IMR-90 (cell line): ENCODE measurements at regions not wholly inside any gene's neighbourhood (a gene's known extent, or its start where the extent isn't known, plus 50 kb on each side); places are given as distances from the start of the nearest gene placed in this dataset.

Experiments used
- ATAC-seq: fragments of 200-7000 bp; cut with Tn5 transposase; 2 replicates; pipeline ENCODE4 v1.9.1; 2020; ENCODE audit warnings: low read depth, mild to moderate bottlenecking, moderate library complexity
- BruUV-seq: library from RNA; stranded (reverse); fragments of 400-500 nt; replicated peaks from 2 replicates; lab custom pipeline; 2021; lab: Mats Ljungman, UMichigan
- CTCF ChIA-PET: fragments of 300-600 bp; formaldehyde crosslinking; extraction: SDS; loops from one replicate; lab custom pipeline; 2021; ENCODE audit warnings: antibody characterized with exemption; lab: Yijun Ruan, JAX
- POLR2A ChIA-PET: fragments of 300-600 bp; sonication (Branson Sonifier 250); formaldehyde crosslinking; loops from one replicate; lab custom pipeline; 2022; ENCODE audit warnings: antibody characterized with exemption; ENCODE audit not compliant: unreplicated experiment; lab: Charles Lee
- DNase-seq: peaks from one replicate; pipeline ENCODE4 v3.0.0; 2013
- H2AFZ ChIP-seq: replicated peaks from 2 replicates; pipeline ENCODE3; 2013; ENCODE audit warnings: low read length, mild to moderate bottlenecking; ENCODE audit not compliant: poor library complexity
- H2AK5ac ChIP-seq: 2 replicates; pipeline ENCODE4 v1.6.1; 2013; ENCODE audit warnings: low read depth, low read length, inconsistent platforms
- H2AK9ac ChIP-seq: replicated peaks from 2 replicates; pipeline ENCODE3; 2013; ENCODE audit warnings: mild to moderate bottlenecking, low read depth, low read length, moderate library complexity; ENCODE audit not compliant: poor library complexity
- H2BK120ac ChIP-seq: 2 replicates; pipeline ENCODE4 v1.6.1; 2013; ENCODE audit warnings: low read depth, low read length, inconsistent platforms
- H2BK15ac ChIP-seq: 3 replicates; pipeline ENCODE4 v1.6.1; 2013; ENCODE audit warnings: low read depth, low read length, inconsistent platforms
- H2BK20ac ChIP-seq: 2 replicates; pipeline ENCODE4 v1.6.1; 2013; ENCODE audit warnings: low read depth, mild to moderate bottlenecking, inconsistent platforms, low read length, moderate library complexity
- H2BK5ac ChIP-seq: 2 replicates; pipeline ENCODE4 v1.6.1; 2013; ENCODE audit warnings: mild to moderate bottlenecking, low read depth, low read length, inconsistent platforms; ENCODE audit not compliant: poor library complexity, severe bottlenecking
- H3K14ac ChIP-seq: replicated peaks from 2 replicates; pipeline ENCODE4 v1.6.1; 2013; ENCODE audit warnings: low read depth, low read length, inconsistent platforms
- H3K18ac ChIP-seq: 2 replicates; pipeline ENCODE4 v1.6.1; 2013; ENCODE audit warnings: low read depth, low read length, control low read depth
- H3K23ac ChIP-seq: 2 replicates; pipeline ENCODE4 v1.6.1; 2013; ENCODE audit warnings: low read depth, low read length, inconsistent platforms
- H3K27ac ChIP-seq: 2 replicates; pipeline ENCODE4 v1.5.1; 2013; ENCODE audit warnings: mild to moderate bottlenecking, control low read depth, low read length; ENCODE audit not compliant: insufficient read depth
- H3K27me3 ChIP-seq: 2 replicates; pipeline ENCODE4 v1.6.1; 2013; ENCODE audit warnings: low read length; ENCODE audit not compliant: control insufficient read depth, insufficient read depth
- H3K36me3 ChIP-seq: 2 replicates; pipeline ENCODE4 v1.6.1; 2013; ENCODE audit warnings: low read length, mixed read lengths; ENCODE audit not compliant: control insufficient read depth, insufficient read depth
- H3K4ac ChIP-seq: 2 replicates; pipeline ENCODE4 v1.6.1; 2013; ENCODE audit warnings: low read depth, low read length, inconsistent platforms
- H3K4me1 ChIP-seq: 2 replicates; pipeline ENCODE4 v1.6.1; 2013; ENCODE audit warnings: low read length, mixed read lengths; ENCODE audit not compliant: control insufficient read depth, insufficient read depth
- H3K4me2 ChIP-seq: 2 replicates; pipeline ENCODE4 v1.6.1; 2013; ENCODE audit warnings: low read depth, mild to moderate bottlenecking, control low read depth, low read length, moderate library complexity
- H3K4me3 ChIP-seq: 2 replicates; pipeline ENCODE4 v1.5.1; 2013; ENCODE audit warnings: low read depth, mild to moderate bottlenecking, control low read depth, low read length, moderate library complexity; ENCODE audit not compliant: insufficient read depth
- H3K56ac ChIP-seq: 2 replicates; pipeline ENCODE4 v1.6.1; 2013; ENCODE audit warnings: low read length, inconsistent platforms; ENCODE audit not compliant: insufficient read depth; ENCODE audit errors: extremely low read depth
- H3K79me1 ChIP-seq, 2 experiments: 2 replicates each; pipeline ENCODE4 v1.6.1; 2013; ENCODE audit warnings: low read length in 2 of 2, inconsistent platforms in 1 of 2, low read depth in 1 of 2
- H3K9ac ChIP-seq: 2 replicates; pipeline ENCODE4 v1.6.1; 2013; ENCODE audit warnings: low read depth, low read length, control low read depth
- H3K9me1 ChIP-seq: 2 replicates; pipeline ENCODE4 v1.6.1; 2013; ENCODE audit warnings: low read length, inconsistent platforms; ENCODE audit not compliant: insufficient read depth
- H3K9me3 ChIP-seq: 2 replicates; pipeline ENCODE4 v1.6.1; 2013; ENCODE audit warnings: low read length; ENCODE audit not compliant: control insufficient read depth, insufficient read depth
- H4K20me1 ChIP-seq: 2 replicates; pipeline ENCODE4 v1.6.1; 2013; ENCODE audit warnings: low read length, inconsistent platforms; ENCODE audit not compliant: insufficient read depth
- H4K5ac ChIP-seq: 2 replicates; pipeline ENCODE4 v1.6.1; 2013; ENCODE audit warnings: mild to moderate bottlenecking, low read depth, low read length, control low read depth
- H4K8ac ChIP-seq, 2 experiments: 2 replicates each; pipeline ENCODE4 v1.6.1; 2013; ENCODE audit warnings: low read depth in 2 of 2, low read length in 2 of 2, control low read depth in 1 of 2, inconsistent platforms in 1 of 2
- H4K91ac ChIP-seq: 2 replicates; pipeline ENCODE4 v1.6.1; 2013; ENCODE audit warnings: low read depth, low read length, inconsistent platforms; ENCODE audit not compliant: insufficient read depth
- BHLHE40 ChIP-seq: fragments of 150-350 bp; IDR thresholded peaks from 2 replicates; pipeline ENCODE4 v1.6.1; 2016; ENCODE audit warnings: mild to moderate bottlenecking, low read depth, low read length
- ELK1 ChIP-seq: fragments of 150-350 bp; IDR thresholded peaks from 2 replicates; pipeline ENCODE4 v1.6.1; 2016; ENCODE audit warnings: low read depth, mild to moderate bottlenecking, low read length, moderate library complexity, borderline replicate concordance
- WGBS, 2 experiments: methylation state at CpG; one replicate each; pipeline versions ENCODE4 v1.1.5 to v1.1.7; 2013; ENCODE audit warnings: missing lambda C conversion rate in 2 of 2; ENCODE audit not compliant: insufficient read length in 1 of 2; ENCODE audit errors: extremely low coverage in 2 of 2; 5-methylcytosine and 5-hydroxymethylcytosine counted together
- dilution Hi-C: fragments of 300-500 bp; cut with HindIII; formaldehyde crosslinking; loops from one replicate; pipeline ENCODE4 v1.14.3; 2018; ENCODE audit warnings: low sequenced_read_pairs; ENCODE audit not compliant: unreplicated experiment
- in situ Hi-C: fragments of 300-500 bp; cut with MboI; formaldehyde crosslinking; loops from 3 replicates; pipeline ENCODE4 v1.14.3; 2019; ENCODE audit warnings: low sequenced_read_pairs, inconsistent platforms, mixed read lengths
- intact Hi-C: fragments of 100-400 bp; cut with micrococcal nuclease; formaldehyde crosslinking; loops from 2 replicates; pipeline ENCODE4 v1.10.0; 2022

DNA sequence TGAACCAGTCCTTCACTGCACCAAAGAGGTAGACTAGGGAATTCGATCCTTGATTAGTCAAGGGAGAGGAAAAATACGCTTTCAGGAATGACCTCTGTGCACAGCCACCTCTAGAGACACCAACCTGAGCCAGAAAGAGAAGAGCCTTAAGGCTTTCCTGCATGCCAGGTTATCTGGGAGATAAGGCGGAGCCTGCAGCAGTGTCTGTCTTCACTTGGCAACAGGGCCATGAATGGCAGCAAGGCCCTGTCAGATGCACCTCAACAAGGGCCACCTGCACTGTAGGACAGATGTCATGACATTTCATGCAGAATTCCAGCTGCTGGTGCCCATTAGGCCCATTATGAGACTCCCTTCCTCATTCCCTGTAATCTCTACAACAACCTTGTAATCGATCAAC lies 88.1 kb downstream of the MEX3B start:
- POLR2A ChIA-PET, result no interaction called here
- CTCF ChIA-PET, result no interaction called here
- no peak overlapping the region for H3K56ac ChIP-seq
- DNase-seq (no peak), ATAC-seq (no peak)
- H4K8ac ChIP-seq, result no peak overlapping the region
- H3K9ac ChIP-seq, result no peak overlapping the region
- in situ Hi-C loops, result no loop called here
- H3K4me2 ChIP-seq, result no peak overlapping the region
- no peak overlapping the region for H3K4ac ChIP-seq
- H3K18ac ChIP-seq, result no peak overlapping the region
- no peak overlapping the region for H2AK5ac ChIP-seq
- BruUV-seq, result no TSS peak
- H3K27ac ChIP-seq, result no peak overlapping the region
- H3K14ac ChIP-seq, result no peak overlapping the region
- intact Hi-C loops, result no loop called here
- no peaks in the 10 kb centered on the region for H4K20me1 ChIP-seq
- H4K91ac ChIP-seq, result no peak overlapping the region
- H3K23ac ChIP-seq, result no peak overlapping the region
- H3K9me1 ChIP-seq, result peaks cover 3% of the 10 kb centered on the region; the same call in 1 of the 2 replicates
- H2AFZ ChIP-seq, result no peak overlapping the region
- peaks cover 7% of the 10 kb centered on the region; the same call in 1 of the 2 replicates for H3K4me1 ChIP-seq
- H3K36me3 ChIP-seq, result no peaks in the 10 kb centered on the region
- H2AK9ac ChIP-seq, result no peak overlapping the region
- H3K9me3 ChIP-seq, result no peaks in the 10 kb centered on the region
- H2BK5ac ChIP-seq, result no peak overlapping the region
- H2BK20ac ChIP-seq, result no peak overlapping the region
- H2BK120ac ChIP-seq, result no peak overlapping the region
- no peak overlapping the region for H2BK15ac ChIP-seq
- H3K27me3 ChIP-seq, result no peaks in the 10 kb centered on the region
- WGBS, 2 experiments, result 93% methylated on average over 2 of the region's 4 CpGs; no CpG with 5 or more reads in 1 of the 2 experiments
- TF ChIP-seq BHLHE40, result no peak
- no peak for TF ChIP-seq ELK1
- no peak overlapping the region for H4K5ac ChIP-seq
- no peak overlapping the region for H3K4me3 ChIP-seq
- dilution Hi-C loops, result no loop called here
- no peaks in the 10 kb centered on the region for H3K79me1 ChIP-seq
